T-cell (primary cell): ENCODE measurements at regions not wholly inside any gene's neighbourhood (a gene's known extent, or its start where the extent isn't known, plus 50 kb on each side); places are given as distances from the start of the nearest gene placed in this dataset.

Experiments
- ATAC-seq, 4 experiments: fragments of 200-7000 bp in 3 of 4; fragments of 150-1000 bp in 1 of 4; cut with Tn5 transposase; replicated peaks in 1 of 4; 1 replicate in 3 of 4; 2 replicates in 1 of 4; pipeline ENCODE4 v1.10.0; 2021; ENCODE audit warnings: moderate library complexity in 3 of 4, mild to moderate bottlenecking in 2 of 4, moderate number of reproducible peaks in 1 of 4
- CTCF ChIA-PET, 2 donors: fragments of 300-600 bp; sonication (Branson Sonifier 250); formaldehyde crosslinking; loops; one replicate each; lab custom pipeline; 2022; ENCODE audit warnings: antibody characterized with exemption in 2 of 2; lab: Charles Lee
- POLR2A ChIA-PET, 2 donors: fragments of 300-600 bp; sonication (Branson Sonifier 250); formaldehyde crosslinking; loops; one replicate each; lab custom pipeline; 2022; ENCODE audit warnings: antibody characterized with exemption in 2 of 2; lab: Charles Lee
- DNase-seq, 35 experiments: peaks; one replicate each; pipeline versions ENCODE4 v3.0.0 to v3.0.0-alpha.2; 2013 to 2023
- H3K27ac ChIP-seq: one replicate; pipeline ENCODE4 v1.5.1; 2013; ENCODE audit warnings: low read length
- H3K27me3 ChIP-seq, 2 experiments: replicated peaks in 1 of 2; 1 replicate in 1 of 2; 2 replicates in 1 of 2; pipeline versions ENCODE4 v1.6.1 to v1.7.0; 2013; ENCODE audit warnings: low read length in 1 of 2, mixed read lengths in 1 of 2; ENCODE audit not compliant: control insufficient read depth in 2 of 2, insufficient read depth in 2 of 2; ENCODE audit errors: extremely low read depth in 1 of 2
- H3K36me3 ChIP-seq, 2 donors: 1 replicate in 1 of 2; 2 replicates in 1 of 2; pipeline versions ENCODE4 v1.6.1 to v1.7.0; 2013; ENCODE audit warnings: low read length in 1 of 2; ENCODE audit not compliant: control insufficient read depth in 2 of 2, insufficient read depth in 1 of 2; ENCODE audit errors: extremely low read depth in 1 of 2
- H3K4me1 ChIP-seq, 2 experiments: 1 replicate in 1 of 2; 2 replicates in 1 of 2; pipeline versions ENCODE4 v1.6.1 to v1.7.0; 2013; ENCODE audit warnings: low read length in 2 of 2, mixed read lengths in 1 of 2; ENCODE audit not compliant: insufficient read depth in 2 of 2, control insufficient read depth in 1 of 2; ENCODE audit errors: extremely low read depth in 1 of 2
- H3K4me3 ChIP-seq, 2 donors: 1 replicate in 1 of 2; 2 replicates in 1 of 2; pipeline versions ENCODE4 v1.5.1 to v1.7.0; 2013; ENCODE audit warnings: mild to moderate bottlenecking in 2 of 2, low read length in 1 of 2, moderate library complexity in 1 of 2; ENCODE audit not compliant: control insufficient read depth in 1 of 2; ENCODE audit errors: extremely low read depth in 1 of 2
- H3K9me3 ChIP-seq: 2 replicates; pipeline ENCODE4 v1.7.0; 2013
- H3K27ac Mint-ChIP-seq, 2 donors: one replicate each; pipeline ENCODE4 v1.8.0; 2020 to 2021; ENCODE audit warnings: mild to moderate bottlenecking in 2 of 2, mixed read lengths in 2 of 2
- H3K27me3 Mint-ChIP-seq, 2 donors: one replicate each; pipeline ENCODE4 v1.8.0; 2021 to 2022; ENCODE audit warnings: mixed read lengths in 2 of 2
- H3K36me3 Mint-ChIP-seq: one replicate; pipeline ENCODE4 v1.8.0; 2021; ENCODE audit warnings: mixed read lengths
- H3K4me1 Mint-ChIP-seq, 3 donors: one replicate each; pipeline ENCODE4 v1.8.0; 2020 to 2022; ENCODE audit warnings: mixed read lengths in 3 of 3, mild to moderate bottlenecking in 1 of 3
- H3K4me3 Mint-ChIP-seq, 3 donors: one replicate each; pipeline ENCODE4 v1.8.0; 2020 to 2022; ENCODE audit warnings: mild to moderate bottlenecking in 3 of 3, mixed read lengths in 3 of 3, moderate library complexity in 3 of 3
- H3K9me3 Mint-ChIP-seq, 3 donors: one replicate each; pipeline ENCODE4 v1.8.0; 2020 to 2022; ENCODE audit warnings: mixed read lengths in 3 of 3
- WGBS: methylation state at CpG from one replicate; pipeline ENCODE4 v1.1.5; 2013; ENCODE audit warnings: missing lambda C conversion rate; ENCODE audit not compliant: insufficient coverage; 5-methylcytosine and 5-hydroxymethylcytosine counted together

- no peaks in the 10 kb centered on the region for H3K27me3 ChIP-seq
- Mint-ChIP-seq H3K27ac (no peak overlapping the region), H3K4me3 (no peak overlapping the region), H3K4me1 (no peaks in the 10 kb centered on the region), H3K36me3 (no peaks in the 10 kb centered on the region), H3K9me3 (peaks cover 4 to 20% (median 13%) of the 10 kb centered on the region in 3 donors), H3K27me3 (no peaks in the 10 kb centered on the region)
- no peak for DNase-seq
- no peak overlapping the region for H3K4me3 ChIP-seq
- ChIA-PET CTCF (no interaction called here), POLR2A (no interaction called here)
- H3K4me1 ChIP-seq, result no peaks in the 10 kb centered on the region
- ATAC-seq, result no peak
- no peak overlapping the region for H3K27ac ChIP-seq
- no peaks in the 10 kb centered on the region for H3K9me3 ChIP-seq
- H3K36me3 ChIP-seq, result no peaks in the 10 kb centered on the region
These were observed 1064.5 kb upstream of the DDX18 start for GRCh38 chr2:116749994-116750393.

GRCh38 chr2:116754381-116755101, 1060.0 kb upstream of the DDX18 start:
- H3K36me3 ChIP-seq, result no peaks in the 10 kb centered on the region
- CTCF ChIA-PET, result no interaction called here
- Mint-ChIP-seq H3K27ac (no peak overlapping the region), H3K36me3 (no peaks in the 10 kb centered on the region), H3K4me1 (no peaks in the 10 kb centered on the region), H3K27me3 (peaks cover 0 to 2% of the 10 kb centered on the region in 2 donors), H3K9me3 (peaks cover 8 to 16% (median 12%) of the 10 kb centered on the region in 3 donors), H3K4me3 (no peak overlapping the region)
- WGBS, result 28% methylated on average over 3 of the region's 13 CpGs
- no peak for DNase-seq
- H3K4me3 ChIP-seq, result no peak overlapping the region
- H3K9me3 ChIP-seq, result no peaks in the 10 kb centered on the region
- no peak overlapping the region for H3K27ac ChIP-seq
- POLR2A ChIA-PET, result no interaction called here
- H3K27me3 ChIP-seq, result no peaks in the 10 kb centered on the region
- no peaks in the 10 kb centered on the region for H3K4me1 ChIP-seq
- no peak for ATAC-seq

- Histone ChIP-seq H3K36me3 (no peaks in the 10 kb centered on the region), H3K27ac (no peak overlapping the region), H3K4me1 (no peaks in the 10 kb centered on the region), H3K9me3 (no peaks in the 10 kb centered on the region), H3K27me3 (no peaks in the 10 kb centered on the region), H3K4me3 (no peak overlapping the region)
- ChIA-PET POLR2A (no interaction called here), CTCF (no interaction called here)
- Mint-ChIP-seq H3K27me3 (peaks cover 0 to 2% of the 10 kb centered on the region in 2 donors), H3K36me3 (no peaks in the 10 kb centered on the region), H3K27ac (no peak overlapping the region), H3K9me3 (peaks cover 8 to 13% (median 8%) of the 10 kb centered on the region in 3 donors), H3K4me1 (no peaks in the 10 kb centered on the region), H3K4me3 (no peak overlapping the region)
- no CpG with 5 or more reads among the region's 1 CpG for WGBS
- DNase-seq, result no peak
- no peak for ATAC-seq
These were observed 1052.6 kb upstream of the DDX18 start for GRCh38 chr2:116761864-116762263.

- DNase-seq (no peak), ATAC-seq (no peak)
- Mint-ChIP-seq H3K4me3 (no peak overlapping the region), H3K9me3 (peaks cover 2 to 12% (median 6%) of the 10 kb centered on the region in 3 donors), H3K27me3 (no peaks in the 10 kb centered on the region), H3K4me1 (no peaks in the 10 kb centered on the region), H3K36me3 (no peaks in the 10 kb centered on the region), H3K27ac (no peak overlapping the region)
- Histone ChIP-seq H3K4me1 (no peaks in the 10 kb centered on the region), H3K36me3 (no peaks in the 10 kb centered on the region), H3K4me3 (no peak overlapping the region), H3K27me3 (no peaks in the 10 kb centered on the region), H3K9me3 (peaks cover 2% of the 10 kb centered on the region), H3K27ac (no peak overlapping the region)
- CTCF ChIA-PET, result no interaction called here
- POLR2A ChIA-PET, result no interaction called here
- no CpG with 5 or more reads among the region's 4 CpGs for WGBS
These were observed 1045.0 kb upstream of the DDX18 start for GRCh38 chr2:116769514-116769913.

- WGBS, result no CpG with 5 or more reads among the region's 6 CpGs
- Mint-ChIP-seq H3K36me3 (no peaks in the 10 kb centered on the region), H3K27ac (no peak overlapping the region), H3K4me3 (no peak overlapping the region), H3K27me3 (no peaks in the 10 kb centered on the region), H3K9me3 (peaks cover 9 to 32% (median 11%) of the 10 kb centered on the region in 3 donors), H3K4me1 (no peaks in the 10 kb centered on the region)
- ChIA-PET POLR2A (interaction anchor here in 1 of 2 donors (0.6 kb wide), 1 partner anchor 16 kb away, joined by 4 read pairs; no protein-coding TSS in a partner anchor), CTCF (no interaction called here)
- Histone ChIP-seq H3K4me3 (no peak overlapping the region), H3K27ac (no peak overlapping the region), H3K36me3 (no peaks in the 10 kb centered on the region), H3K9me3 (peaks cover 2% of the 10 kb centered on the region), H3K4me1 (no peaks in the 10 kb centered on the region), H3K27me3 (no peaks in the 10 kb centered on the region)
- ATAC-seq (no peak), DNase-seq (no peak)
These were observed 1037.9 kb upstream of the DDX18 start for GRCh38 chr2:116776556-116776955.

GRCh38 chr2:116787848-116788247, 1026.6 kb upstream of the DDX18 start:
- H3K27me3 ChIP-seq, result no peaks in the 10 kb centered on the region
- Mint-ChIP-seq H3K4me3 (no peak overlapping the region), H3K4me1 (no peaks in the 10 kb centered on the region), H3K27me3 (no peaks in the 10 kb centered on the region), H3K27ac (no peak overlapping the region), H3K36me3 (no peaks in the 10 kb centered on the region), H3K9me3 (peaks cover 3 to 15% (median 3%) of the 10 kb centered on the region in 3 donors)
- no peak overlapping the region for H3K27ac ChIP-seq
- ChIA-PET CTCF (no interaction called here), POLR2A (no interaction called here)
- DNase-seq (no peak), ATAC-seq (no peak)
- H3K4me1 ChIP-seq, result no peaks in the 10 kb centered on the region
- no peak overlapping the region for H3K4me3 ChIP-seq
- no peaks in the 10 kb centered on the region for H3K36me3 ChIP-seq
- H3K9me3 ChIP-seq, result no peaks in the 10 kb centered on the region
- no CpG with 5 or more reads among the region's 2 CpGs for WGBS
